GM12891 (cell line): ENCODE measurements at regions not wholly inside any gene's neighbourhood (a gene's known extent, or its start where the extent isn't known, plus 50 kb on each side); places are given as distances from the start of the nearest gene placed in this dataset.
"Not testable (repeated sequence)": the region's sequence is repeated elsewhere in the genome, so short reads cannot be mapped to it uniquely, and the experiment has no call there.

ENCODE experiments used
- PAX5 ChIP-seq: IDR thresholded peaks from 2 replicates; pipeline ENCODE4 v1.6.1; 2011; ENCODE audit warnings: low read length, moderate library complexity, mild to moderate bottlenecking; ENCODE audit not compliant: insufficient read depth, severe bottlenecking
- POLR2A ChIP-seq: IDR thresholded peaks from 2 replicates; pipeline ENCODE4 v1.6.1; 2011; ENCODE audit warnings: low read depth, low read length, control low read depth
- POLR2AphosphoS5 ChIP-seq: IDR thresholded peaks from 2 replicates; pipeline ENCODE4 v1.6.1; 2011; ENCODE audit warnings: low read depth, low read length, control low read depth
- POU2F2 ChIP-seq: IDR thresholded peaks from 2 replicates; pipeline ENCODE4 v1.6.1; 2011; ENCODE audit warnings: low read depth, mild to moderate bottlenecking, control low read depth, low read length, moderate library complexity
- SPI1 ChIP-seq: IDR thresholded peaks from 2 replicates; pipeline ENCODE4 v1.6.1; 2011; ENCODE audit warnings: low read depth, low read length, control low read depth
- TAF1 ChIP-seq: IDR thresholded peaks from 2 replicates; pipeline ENCODE4 v1.6.1; 2011; ENCODE audit warnings: low read depth, low read length, control low read depth

- TF ChIP-seq POLR2A, TAF1, POLR2AphosphoS5, PAX5, POU2F2, SPI1: not testable (repeated sequence)
These were observed 958.3 kb downstream of the LTN1 start for GRCh38 chr21:28034334-28034733.
